CMK (cell line): ENCODE measurements at regions not wholly inside any gene's neighbourhood (a gene's known extent, or its start where the extent isn't known, plus 50 kb on each side); places are given as distances from the start of the nearest gene placed in this dataset.
"Not testable (repeated sequence)": the region's sequence is repeated elsewhere in the genome, so short reads cannot be mapped to it uniquely, and the experiment has no call there.

Experiments used
- DNase-seq: peaks from one replicate; pipeline ENCODE4 v3.0.0-alpha.2; 2010; ENCODE audit warnings: low read depth

GRCh38 chr18:4762330-4762729, 307.2 kb upstream of the DLGAP1 start:
- DNase-seq = no peak

GRCh38 chr18:4758980-4759379, 303.9 kb upstream of the DLGAP1 start:
- no peak for DNase-seq

GRCh38 chr18:4755848-4756247, 300.7 kb upstream of the DLGAP1 start:
- DNase-seq = no peak

GRCh38 chr18:4753151-4753550, 298.0 kb upstream of the DLGAP1 start:
- not testable (repeated sequence) for DNase-seq

GRCh38 chr18:4751523-4751922, 296.4 kb upstream of the DLGAP1 start:
- no peak for DNase-seq

- no peak for DNase-seq
Measured at GRCh38 chr18:4750393-4751346, 295.6 kb upstream of the DLGAP1 start.

DNA sequence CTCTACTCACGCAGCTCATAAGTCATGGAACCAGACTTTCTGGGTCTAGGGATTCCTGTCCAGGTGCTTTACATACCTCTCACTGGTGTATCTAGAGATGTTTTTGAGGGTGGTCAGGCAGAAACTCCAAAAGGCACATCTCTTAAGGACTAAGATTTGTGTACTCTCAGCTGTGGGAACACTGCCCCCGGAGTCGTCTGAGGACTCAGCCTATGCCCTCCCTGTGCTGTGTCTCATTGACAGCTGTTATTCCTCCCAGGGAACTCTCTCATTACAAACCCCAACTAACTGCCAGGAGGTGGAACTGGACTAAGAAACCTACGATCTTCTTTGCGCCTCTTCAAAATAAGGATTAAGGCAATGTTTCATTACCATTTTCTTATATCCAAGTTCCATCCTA, 293.9 kb upstream of the DLGAP1 start:
- no peak for DNase-seq

GRCh38 chr18:4734903-4735302, 279.8 kb upstream of the DLGAP1 start:
- DNase-seq = no peak

DNA sequence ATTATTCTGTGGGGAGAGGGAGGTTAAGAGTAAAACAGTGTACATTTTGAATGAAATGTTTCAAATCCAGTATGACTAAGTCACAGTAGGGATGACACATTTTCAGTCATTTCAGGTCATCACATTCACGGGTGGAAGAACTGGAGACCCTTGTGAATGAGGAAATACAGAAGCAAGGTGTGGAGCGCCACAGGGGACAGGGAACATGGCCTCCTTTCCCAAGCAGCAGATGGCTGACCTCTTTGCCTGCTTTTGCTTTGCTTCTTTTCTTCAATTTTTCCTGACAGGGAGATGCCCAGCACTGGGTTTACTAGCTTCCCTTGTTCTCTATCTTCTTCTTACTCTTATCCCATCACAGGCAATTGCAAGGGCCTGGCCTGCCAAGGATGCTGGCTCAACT, 278.9 kb upstream of the DLGAP1 start:
- no peak for DNase-seq

- no peak for DNase-seq
Measured at GRCh38 chr18:4721545-4721944, 266.4 kb upstream of the DLGAP1 start.

- no peak for DNase-seq
Measured at GRCh38 chr18:4720518-4720917, 265.4 kb upstream of the DLGAP1 start.

GRCh38 chr18:4705894-4706293, 250.8 kb upstream of the DLGAP1 start:
- no peak for DNase-seq

- no peak for DNase-seq
Measured at GRCh38 chr18:4704781-4705180, 249.7 kb upstream of the DLGAP1 start.

- DNase-seq = no peak
Measured at GRCh38 chr18:4691836-4692235, 236.7 kb upstream of the DLGAP1 start.

DNA sequence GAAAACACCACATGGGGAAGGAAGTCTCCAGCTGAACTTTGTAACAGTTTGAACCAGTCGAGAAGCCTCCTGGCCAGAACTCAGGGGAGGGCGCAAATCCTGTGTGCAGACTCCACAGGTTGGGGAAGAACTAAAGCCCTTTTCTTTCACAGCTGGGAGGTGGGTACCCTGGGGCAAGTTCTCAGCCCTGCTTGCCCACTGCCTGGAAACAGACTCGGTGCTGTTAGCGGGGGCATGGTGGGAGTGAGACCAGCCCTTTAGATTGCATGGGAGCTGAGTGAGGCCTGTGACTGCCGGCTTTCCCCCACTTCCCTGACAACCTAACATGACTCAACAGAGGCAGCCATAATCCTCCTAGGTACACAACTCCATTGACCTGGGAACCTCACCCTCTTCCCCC, 223.6 kb upstream of the DLGAP1 start:
- not testable (repeated sequence) for DNase-seq

DNA sequence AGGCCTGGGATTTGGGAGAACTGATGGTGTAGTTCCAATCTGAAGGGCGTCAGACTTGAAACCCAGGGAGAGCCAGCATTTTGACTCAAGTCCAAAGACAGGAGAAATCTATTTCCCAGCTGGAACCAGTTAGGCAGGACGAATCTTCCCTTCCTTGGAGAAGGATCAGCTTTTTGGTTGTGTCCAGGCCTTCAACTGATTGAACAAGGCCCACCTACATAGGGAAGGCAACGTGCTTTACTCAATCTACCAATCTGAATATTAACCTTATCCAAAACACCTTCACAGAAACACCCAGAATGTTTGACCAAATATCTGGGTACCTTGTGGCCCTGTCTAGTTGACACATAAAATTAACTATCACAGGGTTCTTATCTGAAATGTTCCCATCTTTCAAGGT, 221.9 kb upstream of the DLGAP1 start:
- DNase-seq = no peak

GRCh38 chr18:4672162-4672561, 217.1 kb upstream of the DLGAP1 start:
- no peak for DNase-seq

- DNase-seq = no peak
Measured at GRCh38 chr18:4658804-4659203, 203.7 kb upstream of the DLGAP1 start.

- DNase-seq = no peak
Measured at GRCh38 chr18:4653418-4653817, 198.3 kb upstream of the DLGAP1 start.

- DNase-seq = no peak
Measured at GRCh38 chr18:4641771-4642368, 186.8 kb upstream of the DLGAP1 start.

DNA sequence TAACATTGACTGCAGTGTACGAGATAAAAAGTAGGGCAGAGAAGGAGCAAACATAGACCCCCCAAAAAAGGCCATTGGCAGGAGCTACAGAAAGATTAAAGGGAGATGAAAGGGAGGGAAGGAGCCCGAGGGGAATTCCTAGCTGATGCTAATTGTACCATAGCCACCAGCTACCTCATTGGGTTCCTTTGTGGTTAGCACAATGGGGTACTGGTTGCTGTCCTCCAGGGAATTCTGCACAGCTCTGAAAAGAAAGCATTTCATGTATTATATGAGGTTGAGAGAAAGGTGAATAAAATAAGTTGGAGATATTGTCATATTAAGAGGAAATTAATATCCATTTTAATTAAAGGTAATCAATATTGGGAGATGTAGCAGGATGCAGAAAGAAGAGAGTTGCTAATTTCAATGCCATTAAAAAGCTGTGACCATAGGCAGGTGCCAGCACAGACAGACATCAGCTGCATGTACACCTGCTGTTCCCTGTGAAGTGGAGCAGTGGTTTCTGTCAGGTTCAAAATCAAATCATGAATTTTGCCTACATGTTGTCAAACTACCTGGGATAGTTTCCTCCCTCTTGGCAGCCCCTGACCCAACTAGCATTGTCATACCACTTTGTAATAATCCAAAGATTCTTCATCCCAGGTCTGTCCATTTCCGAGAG, 185.4 kb upstream of the DLGAP1 start:
- no peak for DNase-seq

GRCh38 chr18:4639628-4640310, 184.7 kb upstream of the DLGAP1 start:
- DNase-seq = no peak
